ENCODE measurements at regions not wholly inside any gene's neighbourhood (a gene's known extent, or its start where the extent isn't known, plus 50 kb on each side); places are given as distances from the start of the nearest gene placed in this dataset.
"Not testable (repeated sequence)": the region's sequence is repeated elsewhere in the genome, so short reads cannot be mapped to it uniquely, and the experiment has no call there.

DNA sequence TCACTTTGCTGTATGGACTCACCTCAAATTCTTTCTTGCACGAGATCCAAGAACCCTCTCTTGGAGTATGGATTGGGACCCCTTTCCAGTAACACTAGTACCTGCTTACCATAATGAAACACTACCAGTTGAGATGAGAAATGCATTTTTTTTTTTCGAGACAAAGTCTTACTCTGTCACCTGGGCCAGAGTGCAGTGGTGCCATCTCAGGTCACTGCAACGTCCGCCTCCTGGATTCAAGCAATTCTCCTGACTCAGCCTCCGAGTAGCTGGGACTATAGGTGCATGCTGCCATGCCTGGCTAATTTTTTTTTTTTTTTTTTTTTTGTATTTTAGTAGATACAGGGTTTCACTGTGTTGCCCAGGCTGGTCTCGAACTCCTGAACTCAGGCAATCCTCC, 167.0 kb downstream of the THBS2 start:
- TF ChIP-seq POLR2AphosphoS5 (IDR thresholded peaks at IDR 0.05; ENCODE audit: low read depth, low read length); POLR2A (IDR thresholded peaks at IDR 0.05; ENCODE audit: low read depth, low read length); PAX5 (IDR thresholded peaks at IDR 0.05; ENCODE audit: insufficient read depth, low read length, severe bottlenecking); TAF1 (IDR thresholded peaks at IDR 0.05; ENCODE audit: low read depth, low read length); SPI1 (IDR thresholded peaks at IDR 0.05; ENCODE audit: low read depth, low read length): not testable (repeated sequence)
